Fibroblast of pulmonary artery (primary cell): ENCODE measurements at regions not wholly inside any gene's neighbourhood (a gene's known extent, or its start where the extent isn't known, plus 50 kb on each side); places are given as distances from the start of the nearest gene placed in this dataset.

Experiments
- DNase-seq: peaks from one replicate; pipeline ENCODE4 v3.0.0-alpha.2; 2010; ENCODE audit warnings: low read depth
- H3K4me3 ChIP-seq: replicated peaks from 2 replicates; pipeline ENCODE4 v1.5.1; 2011; ENCODE audit warnings: low read depth, mild to moderate bottlenecking, control low read depth, low read length, moderate library complexity
- TF ChIP-seq, protein P1 (sequence below): IDR thresholded peaks from 2 replicates; pipeline ENCODE4 v1.5.1; 2011; ENCODE audit warnings: mild to moderate bottlenecking, control low read depth, low read length, inconsistent platforms; ENCODE audit errors: missing control alignments

DNA sequence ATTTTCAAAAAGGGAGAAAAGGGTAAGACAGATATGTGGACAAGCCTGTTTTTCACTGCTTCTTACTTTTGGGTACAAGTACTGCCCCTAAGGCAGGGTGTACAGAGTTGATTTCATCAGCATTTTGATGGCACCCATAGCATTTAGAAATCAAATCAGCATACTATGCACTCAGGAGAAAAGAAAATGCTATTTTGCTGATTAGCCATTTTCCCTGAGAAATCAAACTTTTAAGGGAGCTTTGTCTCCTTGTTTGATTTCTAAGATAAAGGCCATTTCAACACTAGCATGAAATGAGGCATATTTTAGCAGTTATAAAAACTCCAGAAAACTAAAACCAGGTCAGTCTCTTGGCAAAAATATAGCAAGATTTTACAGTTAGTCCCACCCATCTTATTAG lies 2269.4 kb upstream of the WWC1 start:
- TF ChIP-seq, protein P1, sequence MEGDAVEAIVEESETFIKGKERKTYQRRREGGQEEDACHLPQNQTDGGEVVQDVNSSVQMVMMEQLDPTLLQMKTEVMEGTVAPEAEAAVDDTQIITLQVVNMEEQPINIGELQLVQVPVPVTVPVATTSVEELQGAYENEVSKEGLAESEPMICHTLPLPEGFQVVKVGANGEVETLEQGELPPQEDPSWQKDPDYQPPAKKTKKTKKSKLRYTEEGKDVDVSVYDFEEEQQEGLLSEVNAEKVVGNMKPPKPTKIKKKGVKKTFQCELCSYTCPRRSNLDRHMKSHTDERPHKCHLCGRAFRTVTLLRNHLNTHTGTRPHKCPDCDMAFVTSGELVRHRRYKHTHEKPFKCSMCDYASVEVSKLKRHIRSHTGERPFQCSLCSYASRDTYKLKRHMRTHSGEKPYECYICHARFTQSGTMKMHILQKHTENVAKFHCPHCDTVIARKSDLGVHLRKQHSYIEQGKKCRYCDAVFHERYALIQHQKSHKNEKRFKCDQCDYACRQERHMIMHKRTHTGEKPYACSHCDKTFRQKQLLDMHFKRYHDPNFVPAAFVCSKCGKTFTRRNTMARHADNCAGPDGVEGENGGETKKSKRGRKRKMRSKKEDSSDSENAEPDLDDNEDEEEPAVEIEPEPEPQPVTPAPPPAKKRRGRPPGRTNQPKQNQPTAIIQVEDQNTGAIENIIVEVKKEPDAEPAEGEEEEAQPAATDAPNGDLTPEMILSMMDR, result no peak
- no peak overlapping the region for H3K4me3 ChIP-seq
- no peak for DNase-seq

DNA sequence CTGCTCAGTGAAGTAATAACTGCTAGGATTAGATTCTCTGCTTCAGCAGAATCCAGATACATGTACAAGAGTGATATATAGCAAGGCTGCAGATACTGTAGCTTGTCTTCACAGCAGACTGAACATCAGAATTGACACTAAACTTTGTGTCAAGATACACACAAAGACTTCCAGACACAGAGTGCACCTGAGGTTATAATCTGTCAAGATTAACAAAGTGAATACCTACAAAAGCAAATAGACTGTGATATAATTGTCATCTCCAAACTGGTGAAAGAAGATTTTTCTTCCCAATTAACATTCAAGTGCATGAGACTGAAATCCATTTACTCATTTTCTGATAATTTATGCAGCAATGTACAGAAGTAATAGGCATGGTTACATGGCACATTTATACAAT lies 2266.5 kb upstream of the WWC1 start:
- H3K4me3 ChIP-seq, result no peak overlapping the region
- TF ChIP-seq, protein P1, result no peak
- DNase-seq, result no peak

DNA sequence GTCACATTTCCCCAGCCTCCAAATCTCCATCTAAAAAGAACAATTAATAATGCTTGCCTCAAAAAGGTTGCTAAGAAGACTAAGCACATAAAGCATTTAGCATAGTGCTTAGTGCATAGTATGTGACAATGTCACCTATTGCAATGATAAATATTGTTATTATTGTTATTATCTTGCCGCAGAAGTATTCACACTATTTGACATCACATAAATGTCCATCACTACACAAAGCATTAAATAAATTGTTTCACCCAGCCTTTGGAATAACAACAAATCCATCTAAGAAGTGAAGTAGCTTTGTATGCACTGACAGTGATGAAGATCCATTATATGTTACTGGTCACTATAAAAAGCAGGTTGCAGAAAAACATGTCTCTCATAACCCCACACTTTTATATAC lies 2263.9 kb upstream of the WWC1 start:
- DNase-seq, result no peak
- TF ChIP-seq, protein P1, result no peak
- no peak overlapping the region for H3K4me3 ChIP-seq

DNA sequence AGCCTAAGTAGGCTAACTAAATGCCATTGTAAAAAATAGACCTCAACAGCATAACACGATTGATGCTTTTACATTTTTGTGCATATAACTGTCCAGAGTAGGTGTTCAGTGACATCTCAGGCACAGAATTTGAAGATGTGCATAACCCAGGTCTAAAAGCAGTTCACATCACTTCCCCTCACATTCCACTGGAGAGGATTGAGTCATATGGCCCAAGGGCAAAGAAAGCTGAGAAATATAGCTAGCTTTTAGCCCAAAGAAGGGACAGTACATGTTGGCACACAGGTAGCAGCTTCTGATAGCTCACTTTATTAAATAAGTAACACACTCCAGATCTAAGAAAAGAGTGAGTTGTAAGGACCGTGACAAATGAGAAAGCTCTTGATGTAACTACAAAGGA lies 2259.5 kb upstream of the WWC1 start:
- H3K4me3 ChIP-seq, result no peak overlapping the region
- no peak for DNase-seq
- TF ChIP-seq, protein P1, result no peak

DNA sequence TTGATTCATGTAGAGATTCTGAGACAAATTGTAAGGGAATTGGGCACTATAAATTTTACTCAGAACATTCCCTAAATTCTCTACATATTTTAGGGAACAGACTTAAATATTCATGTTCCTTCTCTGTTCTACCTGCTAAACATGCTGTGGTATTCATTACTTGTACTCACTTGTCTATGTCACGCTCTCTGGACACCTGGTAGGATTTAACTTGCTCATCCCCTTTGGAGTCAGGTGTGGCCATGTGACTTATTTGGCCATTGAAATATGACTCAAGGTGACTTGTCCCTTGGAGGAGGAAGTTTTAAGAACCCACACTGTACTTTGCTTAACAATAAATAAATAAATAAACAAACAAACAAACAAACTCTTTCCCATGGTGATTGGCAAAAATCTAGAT lies 2258.8 kb upstream of the WWC1 start:
- no peak for DNase-seq
- no peak overlapping the region for H3K4me3 ChIP-seq
- TF ChIP-seq, protein P1, result no peak

DNA sequence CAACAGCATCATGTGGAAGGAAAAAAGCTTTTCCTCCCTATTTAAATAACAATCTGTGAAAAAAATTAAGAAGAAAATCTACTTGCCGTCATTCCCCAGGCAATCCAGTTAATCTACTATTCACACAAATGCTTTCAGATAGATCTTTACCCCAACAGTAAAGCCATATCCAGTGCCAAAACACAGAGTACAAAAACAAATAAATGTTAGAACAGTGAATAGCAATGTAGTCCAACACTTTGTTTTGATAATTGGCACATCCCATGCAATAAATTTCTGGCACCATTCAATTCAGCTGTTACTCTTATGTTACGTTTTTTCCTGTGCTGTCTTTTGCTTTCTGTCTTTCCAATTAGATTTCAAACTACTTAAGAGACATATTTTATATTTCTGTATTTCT lies 2245.5 kb upstream of the WWC1 start:
- no peak overlapping the region for H3K4me3 ChIP-seq
- DNase-seq, result no peak
- TF ChIP-seq, protein P1, result no peak

DNA sequence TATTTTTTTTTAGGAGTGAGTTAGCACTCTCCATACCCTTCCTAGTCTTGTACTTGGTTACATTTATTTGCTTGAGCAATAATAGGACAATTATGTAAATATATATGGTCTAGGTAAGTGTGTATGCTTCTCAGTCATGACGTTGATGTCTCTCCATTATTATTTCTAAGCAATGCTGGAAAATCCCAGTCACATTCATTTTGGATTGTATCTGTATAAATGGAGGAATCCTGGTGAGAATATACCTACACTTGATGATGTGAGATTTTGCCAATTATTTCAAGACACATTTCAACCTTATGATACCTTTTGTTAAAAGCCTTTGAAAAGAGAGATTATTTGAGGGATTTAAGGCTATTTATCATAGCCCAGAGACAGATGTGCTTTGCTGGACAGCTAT lies 2244.5 kb upstream of the WWC1 start:
- H3K4me3 ChIP-seq, result no peak overlapping the region
- no peak for DNase-seq
- TF ChIP-seq, protein P1, result no peak
